CD4-positive, alpha-beta memory T cell (primary cell): ENCODE measurements at regions not wholly inside any gene's neighbourhood (a gene's known extent, or its start where the extent isn't known, plus 50 kb on each side); places are given as distances from the start of the nearest gene placed in this dataset.
"Not testable (repeated sequence)": the region's sequence is repeated elsewhere in the genome, so short reads cannot be mapped to it uniquely, and the experiment has no call there.

ENCODE experiments used
- CTCF ChIA-PET: fragments of 350-600 bp; sonication (Branson Sonifier 250); formaldehyde crosslinking; loops from one replicate; lab custom pipeline; 2021; ENCODE audit warnings: inconsistent platforms; ENCODE audit not compliant: partially characterized antibody; lab: Charles Lee
- POLR2A ChIA-PET: fragments of 350-600 bp; sonication (Branson Sonifier 250); formaldehyde crosslinking; loops from one replicate; lab custom pipeline; 2021; ENCODE audit not compliant: partially characterized antibody; lab: Charles Lee
- DNase-seq, 5 donors: peaks; one replicate each; pipeline versions ENCODE4 v3.0.0 to v3.0.0-alpha.2; 2020 to 2022; ENCODE audit warnings: mixed read lengths in 1 of 5
- H3K27ac ChIP-seq: one replicate; pipeline ENCODE4 v1.7.0; 2013; ENCODE audit warnings: low read depth, low read length
- H3K27me3 ChIP-seq: 2 replicates; pipeline ENCODE4 v1.7.0; 2013; ENCODE audit warnings: mild to moderate bottlenecking, low read length, moderate library complexity; ENCODE audit not compliant: insufficient read depth
- H3K36me3 ChIP-seq: 2 replicates; pipeline ENCODE4 v1.7.0; 2013; ENCODE audit warnings: mild to moderate bottlenecking, low read length, moderate library complexity; ENCODE audit not compliant: insufficient read depth
- H3K4me1 ChIP-seq: 2 replicates; pipeline ENCODE4 v1.7.0; 2013; ENCODE audit warnings: mild to moderate bottlenecking, low read length, moderate library complexity; ENCODE audit not compliant: insufficient read depth
- H3K4me3 ChIP-seq, 2 donors: one replicate each; pipeline ENCODE4 v1.7.0; 2013; ENCODE audit warnings: low read length in 2 of 2, mild to moderate bottlenecking in 1 of 2
- H3K9me3 ChIP-seq, 2 donors: one replicate each; pipeline ENCODE4 v1.7.0; 2013; ENCODE audit warnings: low read length in 2 of 2, control low read depth in 1 of 2; ENCODE audit not compliant: control insufficient read depth in 1 of 2
- H3K27ac Mint-ChIP-seq, 7 donors: one replicate each; pipeline ENCODE4 v1.8.0; 2020 to 2021; ENCODE audit warnings: mixed read lengths in 7 of 7, mild to moderate bottlenecking in 6 of 7, inconsistent platforms in 3 of 7, moderate library complexity in 3 of 7
- H3K27me3 Mint-ChIP-seq, 2 donors: one replicate each; pipeline ENCODE4 v1.8.0; 2020 to 2021; ENCODE audit warnings: mixed read lengths in 2 of 2
- H3K36me3 Mint-ChIP-seq, 2 donors: one replicate each; pipeline ENCODE4 v1.8.0; 2020 to 2021; ENCODE audit warnings: mixed read lengths in 2 of 2, inconsistent platforms in 1 of 2, mild to moderate bottlenecking in 1 of 2
- H3K4me1 Mint-ChIP-seq, 4 donors: one replicate each; pipeline ENCODE4 v1.8.0; 2020 to 2021; ENCODE audit warnings: mixed read lengths in 4 of 4, mild to moderate bottlenecking in 1 of 4
- H3K4me3 Mint-ChIP-seq, 8 donors: one replicate each; pipeline ENCODE4 v1.8.0; 2020 to 2021; ENCODE audit warnings: mixed read lengths in 8 of 8, mild to moderate bottlenecking in 7 of 8, moderate library complexity in 6 of 8, inconsistent platforms in 3 of 8
- H3K9me3 Mint-ChIP-seq, 8 donors: one replicate each; pipeline ENCODE4 v1.8.0; 2020 to 2021; ENCODE audit warnings: mixed read lengths in 8 of 8, mild to moderate bottlenecking in 5 of 8, inconsistent platforms in 3 of 8, moderate library complexity in 1 of 8
- intact Hi-C: fragments of 100-400 bp; cut with micrococcal nuclease; formaldehyde crosslinking; loops from one replicate; pipeline ENCODE4 v1.15.1; 2023

DNA sequence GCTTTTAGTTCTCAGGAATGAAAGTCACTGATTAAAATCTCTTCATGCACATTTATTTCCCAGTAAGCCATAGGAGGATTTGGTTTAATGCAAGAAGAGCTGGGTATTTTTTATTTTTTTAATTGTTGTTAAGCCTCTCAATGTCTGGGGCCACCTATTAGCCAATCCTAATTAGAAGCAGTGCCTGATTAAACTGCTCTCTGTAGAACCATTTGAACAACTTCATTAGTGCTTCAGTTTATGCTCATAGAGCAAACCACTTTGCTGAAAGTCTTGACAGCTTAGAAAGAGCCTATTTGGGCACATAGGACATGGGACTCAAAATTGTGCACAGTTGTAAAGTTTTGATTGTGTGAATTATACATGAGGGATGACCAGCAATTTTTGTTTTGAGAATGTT is 548.9 kb downstream of the FRK start:
- Mint-ChIP-seq H3K27ac (no peak overlapping the region), H3K27me3 (no peaks in the 10 kb centered on the region), H3K4me3 (no peak overlapping the region), H3K36me3 (no peaks in the 10 kb centered on the region), H3K4me1 (no peaks in the 10 kb centered on the region), H3K9me3 (peaks cover 0 to 7% (median 2%) of the 10 kb centered on the region in 8 donors)
- POLR2A ChIA-PET, result no interaction called here
- Histone ChIP-seq H3K9me3 (no peaks in the 10 kb centered on the region), H3K27ac (no peak overlapping the region), H3K27me3 (no peaks in the 10 kb centered on the region), H3K36me3 (no peaks in the 10 kb centered on the region), H3K4me3 (no peak overlapping the region), H3K4me1 (no peaks in the 10 kb centered on the region)
- no peak for DNase-seq
- intact Hi-C loops, result no loop called here
- CTCF ChIA-PET, result no interaction called here

DNA sequence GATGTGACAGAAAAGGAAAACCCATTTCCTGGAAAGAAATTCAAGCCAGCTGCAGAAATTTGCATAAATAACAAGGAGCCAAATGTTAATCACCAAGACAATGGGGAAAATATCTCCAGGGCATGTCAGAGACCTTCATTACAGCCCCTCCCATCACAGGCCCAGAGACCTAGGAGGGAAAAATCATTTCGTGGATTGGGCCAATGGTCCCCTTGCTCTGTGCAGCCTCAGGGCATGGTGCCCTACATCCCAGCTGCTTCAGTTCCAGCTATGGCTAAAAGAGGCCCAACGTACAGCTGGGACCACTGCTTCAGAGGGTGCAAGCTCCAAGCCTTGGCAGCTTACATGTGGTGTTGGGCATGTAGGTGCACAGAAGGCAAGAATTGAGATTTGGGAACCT is 558.3 kb downstream of the FRK start:
- H3K4me3 ChIP-seq, H3K9me3 ChIP-seq, intact Hi-C loops, H3K27ac Mint-ChIP-seq, H3K27ac ChIP-seq, H3K4me3 Mint-ChIP-seq, DNase-seq, H3K27me3 Mint-ChIP-seq, H3K4me1 ChIP-seq, CTCF ChIA-PET, POLR2A ChIA-PET, H3K36me3 ChIP-seq, H3K36me3 Mint-ChIP-seq, H3K27me3 ChIP-seq, H3K4me1 Mint-ChIP-seq: not testable (repeated sequence)
- peaks cover 0 to 11% (median 6%) of the 10 kb centered on the region in 8 donors for H3K9me3 Mint-ChIP-seq

DNA sequence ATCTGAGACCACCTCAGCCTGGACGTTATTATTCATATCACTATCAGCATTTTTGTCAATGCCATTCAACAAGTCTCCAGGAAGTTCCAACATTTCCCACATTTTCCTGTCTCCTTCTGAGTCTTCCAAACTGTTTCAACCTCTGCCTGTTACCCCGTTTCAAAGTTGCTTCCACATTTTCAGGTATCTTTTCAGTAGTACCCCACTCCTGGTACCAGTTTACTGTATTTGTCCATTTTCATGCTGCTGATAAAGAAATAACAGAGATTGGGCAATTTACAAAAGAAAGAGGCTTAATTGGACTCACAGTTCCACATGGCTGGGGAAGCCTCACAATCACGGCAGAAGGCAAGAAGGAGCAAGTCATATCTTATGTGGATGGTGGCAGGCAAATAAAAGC is 565.5 kb downstream of the FRK start:
- no peaks in the 10 kb centered on the region for H3K36me3 Mint-ChIP-seq
- H3K4me3 Mint-ChIP-seq, result no peak overlapping the region

DNA sequence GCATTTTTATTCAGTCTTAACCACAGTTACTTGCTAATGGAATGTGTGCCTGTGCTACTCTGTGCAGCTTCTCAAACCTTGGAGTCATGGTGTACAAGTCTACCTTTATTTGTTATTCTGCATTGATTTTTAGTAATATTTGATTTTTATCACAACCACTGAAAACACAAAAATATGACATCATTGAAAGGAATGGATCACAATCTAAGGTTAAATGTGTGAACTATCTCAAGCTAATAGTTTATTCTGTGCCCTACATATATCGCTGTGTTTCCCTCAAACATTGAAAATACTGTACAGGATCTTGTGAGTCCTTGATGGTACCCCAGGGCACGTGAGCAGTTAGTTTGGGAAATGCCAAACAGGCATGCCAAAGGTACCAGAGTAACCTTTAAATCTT is 573.4 kb downstream of the FRK start:
- intact Hi-C loops, result no loop called here
- Mint-ChIP-seq H3K4me3 (no peak overlapping the region), H3K36me3 (no peaks in the 10 kb centered on the region), H3K27ac (no peak overlapping the region), H3K9me3 (peaks cover 0 to 13% (median 0%) of the 10 kb centered on the region in 8 donors), H3K4me1 (no peaks in the 10 kb centered on the region), H3K27me3 (no peaks in the 10 kb centered on the region)
- Histone ChIP-seq H3K27ac (no peak overlapping the region), H3K36me3 (no peaks in the 10 kb centered on the region), H3K27me3 (no peaks in the 10 kb centered on the region), H3K4me1 (no peaks in the 10 kb centered on the region), H3K4me3 (no peak overlapping the region), H3K9me3 (no peaks in the 10 kb centered on the region)
- DNase-seq, result no peak
- POLR2A ChIA-PET, result no interaction called here
- CTCF ChIA-PET, result no interaction called here

More for the DNA sequence above, 565.5 kb downstream of the FRK start:
- Mint-ChIP-seq H3K4me1 (no peaks in the 10 kb centered on the region), H3K27me3 (no peaks in the 10 kb centered on the region), H3K9me3 (peaks cover 2 to 22% (median 7%) of the 10 kb centered on the region in 8 donors), H3K27ac (no peak overlapping the region)
- no peaks in the 10 kb centered on the region for H3K36me3 ChIP-seq
- no peak for DNase-seq
- H3K4me1 ChIP-seq, result no peaks in the 10 kb centered on the region
- no peaks in the 10 kb centered on the region for H3K27me3 ChIP-seq
- ChIA-PET CTCF (no interaction called here), POLR2A (no interaction called here)
- intact Hi-C loops, result no loop called here
- H3K9me3 ChIP-seq, result no peaks in the 10 kb centered on the region
- no peak overlapping the region for H3K4me3 ChIP-seq
- no peak overlapping the region for H3K27ac ChIP-seq

DNA sequence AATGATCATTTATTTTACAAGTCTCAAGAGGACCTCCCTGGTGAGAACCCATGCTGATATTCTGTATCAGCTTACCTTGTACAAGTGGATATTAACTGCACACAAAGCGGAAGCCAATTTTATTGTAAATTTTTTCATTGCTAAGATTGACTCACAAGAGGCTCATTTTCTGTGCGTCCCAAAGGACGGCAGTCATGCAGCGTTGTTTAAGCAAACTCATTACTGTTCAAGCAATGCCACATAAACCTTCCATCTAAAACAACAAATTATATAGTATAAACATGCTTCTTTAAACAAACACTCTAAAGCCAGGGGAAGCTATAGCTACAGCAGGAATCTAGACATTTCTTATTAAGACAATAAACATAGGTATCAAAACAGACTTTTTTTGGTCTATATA is 575.3 kb downstream of the FRK start:
- intact Hi-C loops, result no loop called here
- no peaks in the 10 kb centered on the region for H3K4me1 ChIP-seq
- no peak overlapping the region for H3K27ac ChIP-seq
- ChIA-PET POLR2A (no interaction called here), CTCF (no interaction called here)
- no peak overlapping the region for H3K4me3 Mint-ChIP-seq
- no peaks in the 10 kb centered on the region for H3K36me3 ChIP-seq
- no peak for DNase-seq
- H3K27me3 Mint-ChIP-seq, result no peaks in the 10 kb centered on the region
- no peaks in the 10 kb centered on the region for H3K36me3 Mint-ChIP-seq
- no peaks in the 10 kb centered on the region for H3K4me1 Mint-ChIP-seq
- no peaks in the 10 kb centered on the region for H3K9me3 ChIP-seq
- H3K4me3 ChIP-seq, result no peak overlapping the region
- H3K27ac Mint-ChIP-seq, result no peak overlapping the region
- no peaks in the 10 kb centered on the region for H3K27me3 ChIP-seq
- peaks cover 0 to 9% (median 3%) of the 10 kb centered on the region in 8 donors for H3K9me3 Mint-ChIP-seq

DNA sequence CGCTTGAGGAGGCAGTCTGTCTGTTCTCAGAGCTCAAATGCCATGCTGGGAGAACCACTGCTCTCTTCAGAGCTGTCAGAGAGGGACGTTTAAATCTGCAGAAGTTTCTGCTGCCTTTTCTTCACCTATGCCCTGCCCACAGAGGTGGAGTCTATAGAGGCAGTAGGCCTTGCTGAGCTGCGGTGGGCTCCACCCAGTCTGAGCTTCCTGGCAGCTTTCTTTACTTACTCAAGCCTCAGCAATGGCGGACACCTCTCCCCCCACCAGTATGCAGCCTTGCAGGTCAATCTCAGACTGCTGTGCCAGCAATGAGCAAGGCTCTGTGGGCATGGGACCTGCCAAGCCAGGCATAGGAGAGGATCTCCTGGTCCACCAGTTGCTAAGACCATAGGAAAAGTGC is 580.1 kb downstream of the FRK start:
- H3K4me3 ChIP-seq, intact Hi-C loops, CTCF ChIA-PET, H3K36me3 ChIP-seq, H3K36me3 Mint-ChIP-seq, H3K9me3 ChIP-seq, H3K27me3 Mint-ChIP-seq, H3K4me1 ChIP-seq, H3K4me3 Mint-ChIP-seq, H3K27me3 ChIP-seq, POLR2A ChIA-PET, H3K4me1 Mint-ChIP-seq, H3K27ac Mint-ChIP-seq, H3K27ac ChIP-seq, DNase-seq: not testable (repeated sequence)
- peaks cover 0 to 11% (median 6%) of the 10 kb centered on the region in 8 donors for H3K9me3 Mint-ChIP-seq

DNA sequence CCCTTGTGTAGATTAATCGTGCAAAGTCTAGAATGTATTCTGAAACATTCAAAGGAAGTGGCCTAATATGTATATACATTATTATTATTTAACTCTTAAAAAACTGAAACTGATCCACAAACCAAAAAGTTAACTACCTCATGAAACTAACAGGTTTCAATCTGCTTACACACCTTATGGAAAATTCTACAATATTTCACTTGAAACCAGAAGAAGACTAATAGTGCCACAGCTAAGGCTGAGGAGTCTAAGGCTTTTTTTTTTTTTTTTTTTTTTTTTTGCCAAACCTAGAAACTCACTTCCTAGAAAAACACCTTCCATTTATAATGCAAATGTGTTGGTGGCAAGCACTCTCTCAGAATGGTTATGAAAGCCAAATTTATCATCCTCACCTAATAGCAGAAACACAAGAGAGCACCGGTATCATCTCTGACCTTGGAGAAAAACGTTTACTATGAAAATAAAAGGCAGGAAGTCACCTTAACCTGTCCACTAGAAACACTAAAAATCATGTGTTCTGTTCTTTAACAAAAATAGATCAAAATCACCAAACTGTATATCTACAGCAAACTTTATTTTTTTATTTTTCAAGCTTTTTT is 586.1 kb downstream of the FRK start:
- Histone ChIP-seq H3K9me3 (no peaks in the 10 kb centered on the region), H3K27ac (no peak overlapping the region), H3K4me1 (no peaks in the 10 kb centered on the region), H3K4me3 (no peak overlapping the region), H3K36me3 (no peaks in the 10 kb centered on the region), H3K27me3 (no peaks in the 10 kb centered on the region)
- no peak for DNase-seq
- Mint-ChIP-seq H3K27me3 (no peaks in the 10 kb centered on the region), H3K4me1 (no peaks in the 10 kb centered on the region), H3K4me3 (no peak overlapping the region), H3K27ac (no peak overlapping the region), H3K9me3 (peaks cover 0 to 10% (median 5%) of the 10 kb centered on the region in 8 donors), H3K36me3 (no peaks in the 10 kb centered on the region)
- intact Hi-C loops, result no loop called here
- ChIA-PET CTCF (no interaction called here), POLR2A (no interaction called here)
